K562 (cell line): ENCODE measurements at regions not wholly inside any gene's neighbourhood (a gene's known extent, or its start where the extent isn't known, plus 50 kb on each side); places are given as distances from the start of the nearest gene placed in this dataset.

ENCODE experiments used
- EP300 ChIP-seq: IDR thresholded peaks from 2 replicates; pipeline ENCODE4 v1.6.1; 2012; ENCODE audit warnings: low read length, improper control_type of control experiment
- HNRNPL ChIP-seq: fragments of 200-400 bp; formaldehyde crosslinking; IDR thresholded peaks from 2 replicates; pipeline ENCODE4 v1.6.1; 2017; ENCODE audit warnings: low read depth, mild to moderate bottlenecking, low read length
- JUNB ChIP-seq: fragments of 450-650 bp; formaldehyde crosslinking; conservative IDR thresholded peaks from 2 replicates; pipeline ENCODE4 v1.4.0; 2020; ENCODE audit warnings: mild to moderate bottlenecking
- MED1 ChIP-seq: sonication (generic); formaldehyde crosslinking; IDR thresholded peaks from 2 replicates; pipeline ENCODE4 v1.8.1; 2023; ENCODE audit warnings: missing genetic modification reagents, borderline replicate concordance
- PRPF4 ChIP-seq: fragments of 200-400 bp; formaldehyde crosslinking; IDR thresholded peaks from one replicate; pipeline ENCODE4 v1.6.1; 2017; ENCODE audit warnings: low read length, low read depth, mild to moderate bottlenecking; ENCODE audit not compliant: insufficient read depth, poor library complexity, severe bottlenecking

DNA sequence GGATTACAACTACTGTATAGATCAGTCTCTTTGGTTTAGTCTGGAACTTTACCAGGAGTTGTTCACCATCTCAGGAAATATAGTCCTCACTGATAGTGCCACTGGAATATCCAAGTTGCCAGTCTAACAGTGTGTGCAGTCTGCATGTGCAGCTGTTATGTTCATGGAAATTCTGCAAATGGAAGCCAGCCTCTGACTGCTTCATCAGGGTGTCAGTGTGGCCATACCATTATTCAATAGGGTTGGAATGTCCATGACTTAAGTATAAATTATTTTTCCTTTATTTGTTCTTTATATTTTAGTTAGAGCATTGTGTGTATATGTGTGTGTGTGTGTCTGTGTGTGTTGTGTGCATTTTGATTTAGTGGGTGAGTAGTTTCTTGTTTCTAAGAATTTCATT, 51.8 kb downstream of the C11orf96 start:
- TF ChIP-seq MED1 (CRISPR knock-in tag): no peak
- no peak for TF ChIP-seq EP300
- TF ChIP-seq PRPF4: no peak
- TF ChIP-seq HNRNPL: no peak
- no peak for TF ChIP-seq JUNB
